ENCODE measurements at regions not wholly inside any gene's neighbourhood (a gene's known extent, or its start where the extent isn't known, plus 50 kb on each side); places are given as distances from the start of the nearest gene placed in this dataset.
A peak's percentile ranks its signal among the peaks of the same experiment; 100 is the strongest.
"Not testable (repeated sequence)": the region's sequence is repeated elsewhere in the genome, so short reads cannot be mapped to it uniquely, and the experiment has no call there.

- no peak overlapping the region for H3K4me3 ChIP-seq (ENCODE audit: low read depth, low read length)
- no peaks in the 10 kb centered on the region for H3K4me1 ChIP-seq (ENCODE audit: control insufficient read depth, insufficient read depth, low read length)
- no peaks in the 10 kb centered on the region for H3K36me3 ChIP-seq (ENCODE audit: control insufficient read depth, insufficient read depth, low read length)
- DNase-seq (ENCODE audit: low read depth in 4 of 6, low spot score in 6 of 6), result no peak
- 67% methylated on average over 2 of the region's 3 CpGs for WGBS (ENCODE audit: insufficient coverage)
- H3K27ac ChIP-seq (ENCODE audit: low read depth, low read length), result no peak overlapping the region
- no peaks in the 10 kb centered on the region for H3K27me3 ChIP-seq (ENCODE audit: control insufficient read depth, insufficient read depth, low read length)
- H3K9me3 ChIP-seq (ENCODE audit: control insufficient read depth, insufficient read depth, low read length), result no peaks in the 10 kb centered on the region
Measured at GRCh38 chr9:81801190-81801589, 111.8 kb upstream of the TLE1 start.

- Histone ChIP-seq H3K4me1 (ENCODE audit: control insufficient read depth, insufficient read depth, low read length) (no peaks in the 10 kb centered on the region), H3K36me3 (ENCODE audit: control insufficient read depth, insufficient read depth, low read length) (no peaks in the 10 kb centered on the region), H3K9me3 (ENCODE audit: control insufficient read depth, insufficient read depth, low read length) (no peaks in the 10 kb centered on the region), H3K4me3 (ENCODE audit: low read depth, low read length) (no peak overlapping the region), H3K27ac (ENCODE audit: low read depth, low read length) (no peak overlapping the region), H3K27me3 (ENCODE audit: control insufficient read depth, insufficient read depth, low read length) (no peaks in the 10 kb centered on the region)
- 93% methylated on average over 2 of the region's 5 CpGs for WGBS (ENCODE audit: insufficient coverage)
- no peak for DNase-seq (ENCODE audit: low read depth in 4 of 6, low spot score in 6 of 6)
Measured at GRCh38 chr9:81804306-81804705, 115.0 kb upstream of the TLE1 start.

GRCh38 chr9:81811688-81812087, 116.5 kb upstream of the SPATA31D4 start:
- not testable (repeated sequence) for H3K27me3 ChIP-seq (ENCODE audit: control insufficient read depth, insufficient read depth, low read length); H3K9me3 ChIP-seq (ENCODE audit: control insufficient read depth, insufficient read depth, low read length); H3K36me3 ChIP-seq (ENCODE audit: control insufficient read depth, insufficient read depth, low read length); DNase-seq (ENCODE audit: low read depth in 4 of 6, low spot score in 6 of 6); H3K4me1 ChIP-seq (ENCODE audit: control insufficient read depth, insufficient read depth, low read length); H3K27ac ChIP-seq (ENCODE audit: low read depth, low read length); H3K4me3 ChIP-seq (ENCODE audit: low read depth, low read length)
- 100% methylated on average over 2 of the region's 3 CpGs for WGBS (ENCODE audit: insufficient coverage)

GRCh38 chr9:81814401-81814793, 113.8 kb upstream of the SPATA31D4 start:
- Histone ChIP-seq H3K27ac (ENCODE audit: low read depth, low read length) (peak overlapping the region; percentile 7), H3K9me3 (ENCODE audit: control insufficient read depth, insufficient read depth, low read length) (no peaks in the 10 kb centered on the region), H3K36me3 (ENCODE audit: control insufficient read depth, insufficient read depth, low read length) (no peaks in the 10 kb centered on the region)

GRCh38 chr9:81814794-81815464, 113.3 kb upstream of the SPATA31D4 start:
- WGBS (ENCODE audit: insufficient coverage), result 57% methylated on average over 1 of the region's 3 CpGs
- Histone ChIP-seq H3K4me3 (ENCODE audit: low read depth, low read length) (no peak overlapping the region), H3K27ac (ENCODE audit: low read depth, low read length) (peak overlapping the region; percentile 7), H3K27me3 (ENCODE audit: control insufficient read depth, insufficient read depth, low read length) (peaks cover 10% of the 10 kb centered on the region), H3K4me1 (ENCODE audit: control insufficient read depth, insufficient read depth, low read length) (peaks cover 3% of the 10 kb centered on the region), H3K36me3 (ENCODE audit: control insufficient read depth, insufficient read depth, low read length) (no peaks in the 10 kb centered on the region), H3K9me3 (ENCODE audit: control insufficient read depth, insufficient read depth, low read length) (no peaks in the 10 kb centered on the region)
- peak in 1 of 6 donors; percentile 65 for DNase-seq (ENCODE audit: low read depth in 4 of 6, low spot score in 6 of 6)

More at GRCh38 chr9:81814401-81814793, 113.8 kb upstream of the SPATA31D4 start:
- DNase-seq (ENCODE audit: low read depth in 4 of 6, low spot score in 6 of 6), result no peak
- Histone ChIP-seq H3K27me3 (ENCODE audit: control insufficient read depth, insufficient read depth, low read length) (peaks cover 9% of the 10 kb centered on the region), H3K4me1 (ENCODE audit: control insufficient read depth, insufficient read depth, low read length) (no peaks in the 10 kb centered on the region), H3K4me3 (ENCODE audit: low read depth, low read length) (no peak overlapping the region)

- H3K4me3 ChIP-seq (ENCODE audit: low read depth, low read length), result no peak overlapping the region
- no peak overlapping the region for H3K27ac ChIP-seq (ENCODE audit: low read depth, low read length)
- no peak for DNase-seq (ENCODE audit: low read depth in 4 of 6, low spot score in 6 of 6)
- no peaks in the 10 kb centered on the region for H3K36me3 ChIP-seq (ENCODE audit: control insufficient read depth, insufficient read depth, low read length)
- no peaks in the 10 kb centered on the region for H3K9me3 ChIP-seq (ENCODE audit: control insufficient read depth, insufficient read depth, low read length)
- H3K4me1 ChIP-seq (ENCODE audit: control insufficient read depth, insufficient read depth, low read length), result peaks cover 4% of the 10 kb centered on the region
- peaks cover 14% of the 10 kb centered on the region for H3K27me3 ChIP-seq (ENCODE audit: control insufficient read depth, insufficient read depth, low read length)
- 100% methylated on average over 3 of the region's 3 CpGs for WGBS (ENCODE audit: insufficient coverage)
Measured at GRCh38 chr9:81815781-81816180, 112.4 kb upstream of the SPATA31D4 start.

- peak in 1 of 6 donors; percentile 86 for DNase-seq (ENCODE audit: low read depth in 4 of 6, low spot score in 6 of 6)
- H3K9me3 ChIP-seq (ENCODE audit: control insufficient read depth, insufficient read depth, low read length), result no peaks in the 10 kb centered on the region
- 79% methylated on average over 5 of the region's 7 CpGs for WGBS (ENCODE audit: insufficient coverage)
- peaks cover 10% of the 10 kb centered on the region for H3K4me1 ChIP-seq (ENCODE audit: control insufficient read depth, insufficient read depth, low read length)
- H3K36me3 ChIP-seq (ENCODE audit: control insufficient read depth, insufficient read depth, low read length), result no peaks in the 10 kb centered on the region
- peaks cover 19% of the 10 kb centered on the region for H3K27me3 ChIP-seq (ENCODE audit: control insufficient read depth, insufficient read depth, low read length)
- peak overlapping the region; percentile 92 for H3K27ac ChIP-seq (ENCODE audit: low read depth, low read length)
- no peak overlapping the region for H3K4me3 ChIP-seq (ENCODE audit: low read depth, low read length)
Measured at GRCh38 chr9:81819155-81819554, 109.1 kb upstream of the SPATA31D4 start.

- 32% methylated on average over 6 of the region's 8 CpGs for WGBS (ENCODE audit: insufficient coverage)
- peak overlapping the region; percentile 92 for H3K27ac ChIP-seq (ENCODE audit: low read depth, low read length)
- peak in 2 of 6 donors; percentile 54 to 73 for DNase-seq (ENCODE audit: low read depth in 4 of 6, low spot score in 6 of 6)
- H3K9me3 ChIP-seq (ENCODE audit: control insufficient read depth, insufficient read depth, low read length), result no peaks in the 10 kb centered on the region
- no peak overlapping the region for H3K4me3 ChIP-seq (ENCODE audit: low read depth, low read length)
- H3K36me3 ChIP-seq (ENCODE audit: control insufficient read depth, insufficient read depth, low read length), result no peaks in the 10 kb centered on the region
- H3K27me3 ChIP-seq (ENCODE audit: control insufficient read depth, insufficient read depth, low read length), result peaks cover 19% of the 10 kb centered on the region
- peaks cover 10% of the 10 kb centered on the region for H3K4me1 ChIP-seq (ENCODE audit: control insufficient read depth, insufficient read depth, low read length)
Measured at GRCh38 chr9:81819859-81820546, 108.2 kb upstream of the SPATA31D4 start.

- DNase-seq (ENCODE audit: low read depth in 4 of 6, low spot score in 6 of 6), result peak in 1 of 6 donors; percentile 27
- peaks cover 15% of the 10 kb centered on the region for H3K4me1 ChIP-seq (ENCODE audit: control insufficient read depth, insufficient read depth, low read length)
- H3K27me3 ChIP-seq (ENCODE audit: control insufficient read depth, insufficient read depth, low read length), result peaks cover 21% of the 10 kb centered on the region
- no peaks in the 10 kb centered on the region for H3K9me3 ChIP-seq (ENCODE audit: control insufficient read depth, insufficient read depth, low read length)
- H3K4me3 ChIP-seq (ENCODE audit: low read depth, low read length), result no peak overlapping the region
- WGBS (ENCODE audit: insufficient coverage), result 50% methylated on average over 6 of the region's 7 CpGs
- H3K27ac ChIP-seq (ENCODE audit: low read depth, low read length), result no peak overlapping the region
- H3K36me3 ChIP-seq (ENCODE audit: control insufficient read depth, insufficient read depth, low read length), result no peaks in the 10 kb centered on the region
Measured at GRCh38 chr9:81822301-81822865, 105.8 kb upstream of the SPATA31D4 start.

GRCh38 chr9:81822967-81823366, 105.3 kb upstream of the SPATA31D4 start:
- Histone ChIP-seq H3K9me3 (ENCODE audit: control insufficient read depth, insufficient read depth, low read length) (no peaks in the 10 kb centered on the region), H3K4me1 (ENCODE audit: control insufficient read depth, insufficient read depth, low read length) (peaks cover 15% of the 10 kb centered on the region), H3K27ac (ENCODE audit: low read depth, low read length) (no peak overlapping the region), H3K36me3 (ENCODE audit: control insufficient read depth, insufficient read depth, low read length) (no peaks in the 10 kb centered on the region), H3K4me3 (ENCODE audit: low read depth, low read length) (no peak overlapping the region), H3K27me3 (ENCODE audit: control insufficient read depth, insufficient read depth, low read length) (peaks cover 21% of the 10 kb centered on the region)
- DNase-seq (ENCODE audit: low read depth in 4 of 6, low spot score in 6 of 6), result no peak
- WGBS (ENCODE audit: insufficient coverage), result no CpG with 5 or more reads among the region's 1 CpG

Data from spinal cord (tissue), 9 donors.